Loucy (cell line): ENCODE measurements at regions not wholly inside any gene's neighbourhood (a gene's known extent, or its start where the extent isn't known, plus 50 kb on each side); places are given as distances from the start of the nearest gene placed in this dataset.

ENCODE experiments used
- EZH2phosphoT487 ChIP-seq: fragments of 200-600 bp; IDR thresholded peaks from 2 replicates; pipeline ENCODE4 v1.6.1; 2018; ENCODE audit warnings: antibody characterized with exemption, mild to moderate bottlenecking, moderate library complexity, borderline replicate concordance
- TF ChIP-seq, protein P1 (sequence below): fragments of 200-600 bp; sonication (generic); conservative IDR thresholded peaks from 2 replicates; pipeline ENCODE4 v1.5.1; 2014; ENCODE audit warnings: mild to moderate bottlenecking, antibody characterized with exemption, low read length

DNA sequence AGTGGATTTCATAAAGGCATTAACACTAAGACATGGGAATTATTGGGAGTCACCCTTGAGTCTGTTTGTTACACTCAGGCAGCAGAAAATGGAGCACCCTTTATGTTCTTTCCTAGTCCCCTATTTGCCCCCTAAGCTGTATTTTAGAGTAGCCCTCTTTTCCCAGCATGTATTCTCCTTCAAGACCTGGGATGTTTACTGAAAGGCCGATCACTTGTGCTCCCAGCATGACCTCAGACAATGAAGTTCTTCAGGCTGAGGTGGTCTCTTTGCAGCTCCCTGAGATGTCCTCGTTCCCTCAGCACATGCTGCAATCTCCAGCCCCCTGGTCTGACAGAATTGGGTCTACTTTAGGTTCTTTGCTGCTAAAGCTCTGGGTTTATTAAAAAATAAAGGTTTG lies 169.7 kb downstream of the YTHDC2 start:
- TF ChIP-seq, protein P1, sequence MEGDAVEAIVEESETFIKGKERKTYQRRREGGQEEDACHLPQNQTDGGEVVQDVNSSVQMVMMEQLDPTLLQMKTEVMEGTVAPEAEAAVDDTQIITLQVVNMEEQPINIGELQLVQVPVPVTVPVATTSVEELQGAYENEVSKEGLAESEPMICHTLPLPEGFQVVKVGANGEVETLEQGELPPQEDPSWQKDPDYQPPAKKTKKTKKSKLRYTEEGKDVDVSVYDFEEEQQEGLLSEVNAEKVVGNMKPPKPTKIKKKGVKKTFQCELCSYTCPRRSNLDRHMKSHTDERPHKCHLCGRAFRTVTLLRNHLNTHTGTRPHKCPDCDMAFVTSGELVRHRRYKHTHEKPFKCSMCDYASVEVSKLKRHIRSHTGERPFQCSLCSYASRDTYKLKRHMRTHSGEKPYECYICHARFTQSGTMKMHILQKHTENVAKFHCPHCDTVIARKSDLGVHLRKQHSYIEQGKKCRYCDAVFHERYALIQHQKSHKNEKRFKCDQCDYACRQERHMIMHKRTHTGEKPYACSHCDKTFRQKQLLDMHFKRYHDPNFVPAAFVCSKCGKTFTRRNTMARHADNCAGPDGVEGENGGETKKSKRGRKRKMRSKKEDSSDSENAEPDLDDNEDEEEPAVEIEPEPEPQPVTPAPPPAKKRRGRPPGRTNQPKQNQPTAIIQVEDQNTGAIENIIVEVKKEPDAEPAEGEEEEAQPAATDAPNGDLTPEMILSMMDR: no peak
- no peak for TF ChIP-seq EZH2phosphoT487
